EH (cell line): ENCODE measurements at regions not wholly inside any gene's neighbourhood (a gene's known extent, or its start where the extent isn't known, plus 50 kb on each side); places are given as distances from the start of the nearest gene placed in this dataset.
"Not testable (repeated sequence)": the region's sequence is repeated elsewhere in the genome, so short reads cannot be mapped to it uniquely, and the experiment has no call there.

Source experiments
- DNase-seq: peaks from one replicate; pipeline ENCODE4 v3.0.0-alpha.2; 2015; ENCODE audit warnings: low read depth

DNA sequence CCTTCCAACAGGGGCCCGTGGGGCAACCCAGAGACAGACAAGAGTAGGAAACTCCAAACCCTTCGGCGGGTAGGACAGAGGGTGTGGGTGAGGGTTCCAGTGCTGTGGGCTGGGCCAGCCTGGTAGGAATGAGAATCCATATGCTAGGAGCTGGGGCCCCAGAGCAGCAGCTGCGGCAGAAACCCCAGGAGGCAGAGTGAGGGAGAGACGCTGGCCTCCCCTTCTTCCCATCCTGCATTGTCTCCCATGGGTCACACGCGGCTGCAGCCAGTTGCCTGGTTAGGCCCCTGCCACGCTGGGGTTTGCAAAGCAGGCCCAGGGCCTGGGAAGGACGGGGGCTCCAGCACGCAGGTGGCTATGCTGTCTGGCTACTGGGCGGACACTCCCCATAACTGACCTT is 113.1 kb upstream of the CCZ1B start:
- DNase-seq = not testable (repeated sequence)

DNA sequence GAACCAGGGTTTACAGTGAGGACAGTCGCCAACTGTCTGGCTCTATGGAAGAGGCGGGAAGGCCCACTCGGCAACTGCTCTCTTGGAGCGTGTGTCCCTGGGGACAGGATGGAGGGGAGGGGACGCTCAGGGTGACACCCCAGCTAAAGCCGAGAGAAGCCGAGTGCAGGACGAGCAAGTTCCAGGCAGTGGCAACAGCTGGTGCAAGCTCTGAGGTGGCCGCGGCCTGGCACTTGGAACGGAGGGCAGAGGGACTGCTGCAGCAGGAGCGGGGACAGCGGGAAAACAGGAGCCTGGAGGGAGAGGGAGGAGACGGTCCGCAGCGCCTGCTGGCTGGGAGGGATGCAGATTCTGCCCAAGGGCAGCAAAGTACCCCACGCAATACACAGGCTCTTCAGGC is 113.8 kb upstream of the CCZ1B start:
- DNase-seq = not testable (repeated sequence)

DNA sequence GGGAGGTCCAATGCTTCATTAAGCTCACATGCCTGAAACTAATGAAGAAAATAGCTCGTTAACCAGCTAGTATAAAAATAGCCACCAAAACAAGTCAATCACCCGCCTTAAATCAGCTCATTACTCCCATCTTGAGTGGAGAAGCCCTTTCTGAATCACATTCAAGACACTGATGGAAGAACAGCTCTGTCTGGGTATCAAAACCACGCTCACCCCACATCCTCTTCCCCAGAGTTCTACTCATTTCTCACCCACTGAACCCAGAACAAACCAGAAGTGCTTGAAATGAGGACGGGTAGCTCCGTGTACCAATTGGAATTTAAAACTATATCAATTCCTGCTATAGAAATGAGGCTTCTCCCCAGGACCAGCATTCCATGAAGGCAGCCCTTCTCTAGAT is 120.8 kb upstream of the CCZ1B start:
- not testable (repeated sequence) for DNase-seq

DNA sequence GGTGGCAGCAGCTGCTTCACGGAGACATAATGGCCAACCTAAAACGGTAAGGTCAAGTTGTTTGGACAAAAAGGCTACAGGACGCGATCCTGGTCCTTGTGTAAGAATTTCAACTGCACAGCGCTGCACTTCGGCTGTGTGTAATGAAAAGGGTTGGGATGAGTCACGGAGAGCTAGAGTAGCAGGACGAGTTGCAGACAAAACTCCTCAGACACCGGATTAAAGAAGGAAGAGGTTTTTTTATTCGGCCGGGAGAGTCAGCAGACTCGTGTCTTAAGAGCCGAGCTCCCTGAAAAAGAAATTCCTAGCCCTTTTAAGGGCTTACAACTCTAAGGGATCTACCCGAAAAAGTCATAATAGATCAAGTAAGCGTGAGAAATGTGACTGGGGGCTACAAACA is 124.2 kb upstream of the CCZ1B start:
- DNase-seq = not testable (repeated sequence)

DNA sequence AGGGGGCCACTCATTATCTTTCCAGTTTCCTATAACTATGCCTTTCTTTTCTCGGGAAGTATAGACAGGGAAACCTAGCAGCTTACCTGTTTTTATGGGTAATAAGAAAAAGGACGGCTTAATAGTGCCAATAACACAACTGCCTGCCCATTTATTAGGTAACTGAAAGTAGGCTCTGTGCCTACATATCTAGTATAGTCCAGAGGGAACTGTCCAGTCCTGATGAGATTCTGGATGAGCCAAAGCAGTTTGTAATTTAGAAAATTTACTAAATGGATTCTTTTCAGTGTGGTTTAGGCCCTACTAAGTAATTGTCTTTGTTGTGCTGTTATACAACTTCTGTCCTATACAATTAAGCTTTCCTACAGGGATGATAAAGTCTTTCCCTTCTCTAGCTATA is 125.5 kb upstream of the CCZ1B start:
- not testable (repeated sequence) for DNase-seq

DNA sequence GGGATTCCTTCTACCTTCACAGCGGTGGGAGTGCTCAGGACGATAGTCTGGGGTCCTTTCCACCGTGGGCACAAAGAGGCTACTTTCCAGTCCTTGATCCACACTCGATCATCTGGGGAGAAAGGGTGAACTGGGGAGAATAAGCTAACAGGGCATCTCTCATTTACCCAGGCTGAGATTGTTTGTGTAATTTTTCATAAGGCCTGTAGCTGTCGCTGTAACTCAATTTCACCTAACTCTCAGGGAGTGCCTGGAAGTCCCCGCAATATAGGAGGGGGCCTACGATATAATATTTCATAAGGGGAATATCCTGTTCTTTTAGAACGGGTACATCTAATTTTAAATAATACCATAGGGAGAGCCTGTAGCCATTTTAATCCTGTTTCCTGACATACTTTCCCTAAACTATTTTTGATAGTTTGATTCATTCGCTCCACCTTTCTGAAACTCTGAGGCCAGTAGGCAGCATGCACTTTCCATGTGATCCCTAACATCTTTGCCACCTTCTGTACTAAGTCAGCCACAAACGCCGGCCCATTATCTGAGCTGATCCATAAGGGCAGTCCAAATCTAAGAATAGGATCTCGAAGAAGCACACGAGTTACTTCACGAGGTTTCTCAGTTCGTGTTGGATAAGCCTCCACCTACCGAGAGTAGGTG is 127.2 kb upstream of the CCZ1B start:
- not testable (repeated sequence) for DNase-seq

DNA sequence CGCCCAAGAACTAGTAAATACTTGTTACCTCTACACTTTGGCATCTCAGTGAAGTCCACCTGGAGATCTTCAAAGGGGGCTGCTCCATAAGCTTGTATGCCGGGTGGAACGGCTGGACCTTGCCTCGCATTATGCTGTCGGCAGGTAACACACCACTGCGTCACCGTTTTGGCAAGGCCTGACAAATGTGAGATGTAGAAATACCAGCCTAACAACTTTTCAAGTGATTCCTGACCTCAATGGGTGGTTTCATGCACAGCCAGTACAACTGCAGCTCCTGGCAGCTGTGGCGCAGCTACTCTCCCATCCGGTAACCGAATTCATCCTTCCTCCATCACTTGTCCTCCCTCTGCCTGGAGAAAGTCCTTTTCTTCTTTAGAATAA is 127.7 kb upstream of the CCZ1B start:
- not testable (repeated sequence) for DNase-seq

DNA sequence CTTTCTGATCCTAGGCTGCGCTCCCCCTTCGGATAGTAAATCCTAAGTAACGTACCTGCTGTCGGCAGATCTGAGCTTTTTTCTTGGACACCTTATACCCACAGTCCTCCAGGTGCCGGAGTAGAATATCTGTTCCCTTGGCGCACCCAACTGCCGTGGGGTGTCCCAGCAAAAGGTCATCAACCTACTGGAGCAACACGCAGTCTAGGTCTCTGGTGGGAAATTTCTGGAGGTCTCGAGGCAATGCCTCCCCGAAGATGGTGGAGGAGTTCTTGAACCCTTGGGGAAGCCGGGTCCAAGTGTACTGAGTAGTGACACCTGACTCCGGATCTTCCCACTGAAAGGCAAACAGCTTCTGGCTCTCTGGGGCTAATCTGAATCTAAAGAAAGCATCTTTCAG is 129.3 kb upstream of the CCZ1B start:
- DNase-seq = not testable (repeated sequence)

DNA sequence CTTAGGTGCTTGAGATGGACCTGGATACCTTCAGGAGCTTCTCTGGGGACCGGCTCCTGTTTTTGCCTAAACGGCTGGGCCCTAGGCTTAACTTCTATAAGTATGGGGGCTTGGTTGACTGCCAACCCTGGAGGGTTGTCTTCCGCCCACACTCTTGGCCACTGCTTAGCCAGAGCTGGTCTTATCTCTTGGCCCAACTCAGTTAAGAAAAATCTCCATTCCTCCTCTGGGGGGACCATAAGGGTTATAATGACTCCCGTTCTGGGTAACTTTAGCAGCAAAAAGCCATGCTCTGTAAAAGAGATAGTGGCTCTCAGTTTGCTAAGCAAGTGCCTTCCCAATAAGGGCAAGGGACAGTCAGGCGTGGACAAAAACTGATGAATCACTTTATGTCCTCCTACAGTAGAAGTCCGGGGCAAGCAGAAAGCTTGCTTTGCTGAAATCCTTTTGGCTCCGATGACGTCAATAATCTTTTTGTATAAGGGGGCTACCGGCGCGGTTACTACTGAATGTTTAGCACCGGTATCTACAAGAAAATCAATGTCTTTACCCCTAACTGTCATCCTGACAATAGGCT is 130.0 kb upstream of the CCZ1B start:
- DNase-seq = not testable (repeated sequence)

DNA sequence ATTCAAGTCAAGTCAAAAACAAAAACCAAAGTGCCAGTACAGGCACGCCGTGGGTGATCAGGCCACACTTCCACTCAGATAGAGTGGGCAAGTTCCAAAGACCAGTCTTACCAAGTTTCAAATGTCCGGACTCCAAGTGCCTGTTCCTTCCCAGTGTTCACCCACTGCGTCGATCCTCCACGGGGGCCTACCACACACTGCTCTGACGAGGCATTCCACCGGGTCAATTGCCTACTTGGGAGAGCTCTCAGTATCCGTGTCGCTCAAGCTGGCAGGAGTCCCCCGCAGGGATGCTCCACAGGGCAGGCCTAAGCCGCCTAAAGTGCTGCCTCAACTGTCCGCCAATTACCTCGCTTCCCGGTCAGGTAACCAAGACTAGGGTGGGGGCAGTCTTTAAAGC is 132.3 kb upstream of the CCZ1B start:
- DNase-seq = not testable (repeated sequence)

DNA sequence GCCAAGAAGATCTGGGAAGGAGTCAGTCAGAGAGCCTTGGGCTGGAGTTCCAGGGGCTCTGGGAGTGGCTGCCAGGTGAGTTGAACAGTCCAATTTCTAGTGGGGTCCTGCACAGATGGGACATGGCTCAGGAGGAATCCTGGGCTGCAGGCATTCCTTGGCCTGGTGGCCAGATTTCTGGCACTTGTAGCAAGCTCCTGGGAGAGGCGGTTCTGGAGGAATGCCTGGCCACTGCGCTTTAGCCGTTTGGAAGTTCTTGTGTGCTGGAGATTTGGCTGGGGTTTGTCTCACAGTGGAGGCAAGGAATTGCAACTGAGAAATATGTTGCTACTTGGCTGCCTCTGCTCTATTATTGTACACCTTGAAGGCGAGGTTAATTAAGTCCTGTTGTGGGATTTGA is 133.9 kb upstream of the CCZ1B start:
- not testable (repeated sequence) for DNase-seq

DNA sequence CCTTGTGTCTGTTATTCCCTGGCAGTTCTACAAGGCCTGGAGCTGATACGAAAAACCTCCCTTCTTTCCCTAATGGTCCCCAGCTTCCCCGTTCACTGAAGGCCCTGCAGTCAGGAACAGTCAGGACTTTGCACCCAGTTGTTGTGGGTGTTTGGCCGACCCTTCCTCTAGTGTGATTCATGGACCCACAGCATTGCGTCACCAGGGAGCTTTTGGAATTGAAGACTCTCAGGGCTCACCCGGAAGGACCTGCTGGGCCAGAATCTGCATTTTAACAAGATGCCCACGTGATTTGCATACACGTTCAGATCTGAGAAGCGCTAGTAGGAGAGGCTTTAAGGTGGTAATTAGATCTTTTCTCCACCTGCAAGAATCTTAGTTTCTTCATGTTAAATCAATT is 136.8 kb upstream of the CCZ1B start:
- DNase-seq = peak; percentile 2

DNA sequence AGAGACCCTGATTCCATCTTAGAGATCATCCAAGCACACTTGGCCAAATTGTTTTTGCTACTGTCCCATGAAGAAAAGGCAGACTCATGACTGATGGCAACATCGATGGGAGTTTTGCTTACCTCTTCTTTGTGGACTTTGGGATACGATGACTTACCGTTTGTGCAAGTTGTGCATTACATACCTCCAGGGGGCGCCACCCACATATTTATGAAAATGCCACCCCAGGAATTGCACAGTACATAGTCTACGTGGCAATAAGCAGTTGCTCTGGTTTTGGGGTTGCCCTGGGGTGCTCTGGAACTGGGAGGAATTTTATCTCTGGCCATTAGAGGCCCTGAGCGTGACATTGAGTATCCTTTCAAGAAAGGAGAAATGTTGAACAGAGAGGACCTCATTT is 139.0 kb upstream of the CCZ1B start:
- peak; percentile 7 for DNase-seq

DNA sequence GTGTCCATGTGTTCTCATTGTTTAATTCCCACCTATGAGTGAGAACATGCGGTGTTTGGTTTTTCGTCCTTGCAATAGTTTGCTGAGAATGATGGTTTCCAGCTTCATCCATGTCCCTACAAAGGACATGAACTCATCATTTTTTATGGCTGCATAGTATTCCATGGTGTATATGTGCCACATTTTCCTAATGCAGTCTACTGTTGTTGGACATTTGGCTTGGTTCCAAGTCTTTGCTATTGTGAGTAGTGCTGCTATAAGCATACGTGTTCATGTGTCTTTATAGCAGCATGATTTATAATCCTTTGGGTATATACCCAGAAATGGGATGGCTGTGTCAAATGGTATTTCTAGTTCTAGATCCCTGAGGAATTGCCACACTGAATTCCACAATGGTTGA is 144.1 kb upstream of the CCZ1B start:
- DNase-seq = not testable (repeated sequence)

DNA sequence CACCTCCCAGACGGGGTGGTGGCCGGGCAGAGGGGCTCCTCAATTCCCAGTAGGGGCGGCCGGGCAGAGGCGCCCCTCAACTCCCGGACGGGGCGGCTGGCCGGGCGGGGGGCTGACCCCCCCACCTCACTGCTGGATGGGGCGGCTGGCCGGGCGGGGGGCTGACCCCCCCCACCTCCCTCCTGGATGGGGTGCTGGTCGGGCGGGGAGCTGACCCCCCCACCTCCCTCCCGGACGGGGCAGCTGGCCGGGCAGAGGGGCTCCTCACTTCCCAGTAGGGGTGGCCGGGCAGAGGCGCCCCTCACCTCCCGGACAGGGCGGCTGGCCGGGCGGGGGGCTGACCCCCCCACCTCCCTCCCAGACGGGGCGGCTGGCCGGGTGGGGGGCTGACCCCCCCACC is 148.8 kb upstream of the CCZ1B start:
- not testable (repeated sequence) for DNase-seq

DNA sequence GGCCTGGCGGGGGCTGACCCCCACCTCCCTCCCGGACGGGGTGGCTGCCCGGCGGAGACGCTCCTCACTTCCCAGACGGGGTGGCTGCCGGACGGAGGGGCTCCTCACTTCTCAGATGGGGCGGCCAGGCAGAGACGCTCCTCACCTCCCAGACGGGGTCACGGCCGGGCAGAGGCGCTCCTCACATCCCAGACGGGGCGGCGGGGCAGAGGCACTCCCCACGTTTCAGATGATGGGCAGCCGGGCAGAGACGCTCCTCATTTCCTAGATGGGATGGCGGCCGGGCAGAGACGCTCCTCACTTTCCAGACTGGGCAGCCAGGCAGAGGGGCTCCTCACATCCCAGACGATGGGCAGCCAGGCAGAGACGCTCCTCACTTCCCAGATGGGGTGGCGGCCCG is 149.3 kb upstream of the CCZ1B start:
- DNase-seq = not testable (repeated sequence)

DNA sequence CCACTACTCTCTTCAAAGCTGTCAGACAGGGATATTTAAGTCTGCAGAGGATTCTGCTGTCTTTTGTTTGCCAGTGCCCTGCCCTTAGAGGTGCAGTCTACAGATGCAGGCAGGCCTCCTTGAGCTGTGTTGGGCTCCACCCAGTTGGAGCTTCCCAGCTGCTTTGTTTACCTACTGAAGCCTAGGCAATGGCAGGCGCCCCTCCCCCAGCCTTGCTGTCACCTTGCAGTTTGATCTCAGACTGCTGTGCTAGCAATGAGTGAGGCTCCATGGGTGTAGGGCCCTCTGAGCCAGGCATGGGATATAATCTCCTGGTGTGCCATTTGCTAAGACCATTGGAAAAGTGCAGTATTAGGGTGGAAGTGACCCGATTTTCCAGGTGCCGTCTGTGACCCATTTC is 151.3 kb upstream of the CCZ1B start:
- not testable (repeated sequence) for DNase-seq

DNA sequence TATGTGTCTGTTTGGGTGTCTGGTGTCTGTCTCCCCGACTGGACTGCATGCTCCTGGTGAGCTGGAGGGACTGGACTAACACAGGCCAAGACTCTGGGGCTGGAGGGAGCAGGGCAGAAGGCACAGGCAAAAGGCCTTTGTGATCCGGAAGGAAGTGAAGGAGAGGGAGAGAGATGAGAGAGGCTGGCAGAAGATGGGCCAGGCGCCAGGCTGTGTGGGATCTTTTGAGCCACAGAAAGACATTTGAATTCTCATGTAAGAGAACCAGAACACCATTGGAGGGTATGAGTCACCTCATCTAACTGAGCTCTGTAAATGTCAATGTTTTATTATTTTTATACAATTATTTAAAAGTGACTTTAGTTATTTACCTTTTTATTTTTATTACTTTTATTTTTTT is 152.3 kb upstream of the CCZ1B start:
- not testable (repeated sequence) for DNase-seq

DNA sequence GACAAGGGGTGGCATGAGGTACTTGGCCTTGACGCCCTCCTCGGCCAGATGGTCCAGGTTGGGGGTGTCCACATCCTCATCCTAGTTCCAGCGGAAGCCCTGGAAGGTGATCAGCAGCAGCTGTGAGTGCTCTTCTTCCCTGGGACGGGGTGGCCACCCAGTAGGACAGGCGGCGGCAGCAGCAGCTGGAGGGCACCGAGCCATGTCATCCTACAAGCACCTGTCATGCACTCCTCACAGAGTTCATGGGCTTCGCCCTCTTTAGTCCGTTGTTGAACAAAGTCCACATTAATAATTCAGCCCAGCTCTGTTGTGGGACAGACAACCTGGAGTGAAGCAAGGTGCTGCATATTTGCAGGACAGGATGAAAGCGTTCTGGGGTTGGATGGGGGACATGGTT is 153.4 kb upstream of the CCZ1B start:
- not testable (repeated sequence) for DNase-seq

DNA sequence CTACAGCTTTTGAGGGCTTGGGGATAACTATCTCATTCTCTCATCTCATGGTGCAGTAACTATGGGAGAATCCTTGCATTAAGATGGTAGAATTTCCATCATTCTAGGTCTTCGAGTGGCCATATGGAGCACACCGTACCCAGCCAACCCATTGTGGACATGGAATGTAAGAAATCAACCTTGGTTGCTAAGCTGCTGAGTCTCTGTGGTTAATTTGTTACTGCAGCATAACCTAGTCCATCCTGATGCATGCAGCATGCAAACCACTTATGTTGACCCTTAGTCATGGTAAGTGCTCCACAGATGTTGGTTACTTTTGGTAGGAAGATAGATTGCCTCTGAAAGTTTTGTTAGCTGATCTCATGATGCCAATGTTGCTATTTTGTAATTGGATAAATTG is 156.3 kb upstream of the CCZ1B start:
- not testable (repeated sequence) for DNase-seq

DNA sequence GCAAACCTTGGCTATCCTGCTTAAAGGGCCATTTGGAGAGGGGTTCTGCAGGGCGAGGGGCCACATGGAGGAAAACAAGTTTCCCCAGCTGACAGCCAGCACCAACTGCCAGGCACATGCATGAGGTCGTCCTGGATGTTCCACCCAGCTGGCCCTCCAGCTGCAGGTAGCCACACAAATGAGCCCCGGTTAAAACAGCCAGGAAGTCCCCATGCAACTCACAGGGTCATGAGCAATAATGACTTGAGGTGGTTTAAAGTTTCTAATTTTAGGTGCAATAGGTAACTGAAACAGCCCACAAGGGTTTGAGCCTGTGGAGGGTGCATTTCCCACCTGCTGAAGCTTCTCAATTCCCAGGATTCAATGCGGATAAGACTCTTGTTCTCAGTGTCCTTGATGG is 160.8 kb upstream of the CCZ1B start:
- DNase-seq = not testable (repeated sequence)

DNA sequence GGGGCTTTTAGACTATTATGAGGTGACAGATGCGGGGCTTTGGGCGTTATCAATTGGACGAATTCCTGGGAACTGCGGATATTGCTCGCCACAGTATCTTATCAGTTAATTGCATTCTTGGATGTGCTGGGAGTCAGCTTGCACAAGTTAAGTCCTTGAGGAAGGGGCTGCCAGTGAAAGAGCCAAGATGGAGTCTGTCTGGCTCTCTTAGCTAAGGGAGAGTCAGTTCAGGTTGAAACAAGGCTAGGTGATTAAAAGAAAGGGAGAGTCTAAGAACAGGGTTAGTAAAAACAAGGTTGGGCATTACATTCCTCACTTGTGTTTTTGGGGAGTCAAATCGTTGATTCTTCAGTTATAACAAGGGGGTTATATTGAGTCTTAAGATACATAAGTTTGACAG is 162.5 kb upstream of the CCZ1B start:
- not testable (repeated sequence) for DNase-seq

DNA sequence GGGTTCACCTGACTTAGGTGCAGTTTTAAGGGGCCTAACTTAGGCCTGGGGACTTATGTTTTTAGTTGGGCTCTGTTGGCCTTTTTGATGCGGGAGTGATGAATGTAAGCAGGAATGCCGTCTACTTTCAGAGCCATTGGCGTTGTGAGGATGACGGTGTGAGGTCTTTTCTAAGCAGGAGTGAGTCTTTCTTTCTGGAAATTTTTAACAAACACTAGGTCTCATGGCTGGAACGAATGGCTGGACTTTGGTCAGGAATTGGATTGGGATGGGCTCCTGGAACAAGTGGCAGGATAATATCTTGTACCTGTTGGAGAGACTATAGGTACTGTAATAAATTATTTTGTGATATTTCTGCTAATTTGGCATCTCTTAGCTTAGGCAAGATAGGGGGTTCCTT is 163.9 kb upstream of the CCZ1B start:
- DNase-seq = not testable (repeated sequence)
